Fibroblast of lung (primary cell): ENCODE measurements at regions not wholly inside any gene's neighbourhood (a gene's known extent, or its start where the extent isn't known, plus 50 kb on each side); places are given as distances from the start of the nearest gene placed in this dataset.

Experiments
- DNase-seq, 2 donors: peaks; one replicate each; pipeline versions ENCODE4 v3.0.0 to v3.0.0-alpha.2; 2010; ENCODE audit warnings: low read depth in 2 of 2
- H2AFZ ChIP-seq: 2 replicates; pipeline ENCODE4 v1.5.1; 2012; ENCODE audit warnings: low read length, control low read depth, inconsistent platforms
- H3K27ac ChIP-seq: 2 replicates; pipeline ENCODE4 v1.5.1; 2011; ENCODE audit warnings: low read length, control low read depth; ENCODE audit not compliant: insufficient read depth
- H3K27me3 ChIP-seq: 2 replicates; pipeline ENCODE4 v1.5.1; 2011; ENCODE audit warnings: mild to moderate bottlenecking, low read length; ENCODE audit not compliant: control insufficient read depth, insufficient read depth
- H3K36me3 ChIP-seq: 2 replicates; pipeline ENCODE4 v1.5.1; 2011; ENCODE audit warnings: low read length; ENCODE audit not compliant: control insufficient read depth, insufficient read depth
- H3K4me1 ChIP-seq: 2 replicates; pipeline ENCODE4 v1.5.1; 2011; ENCODE audit warnings: low read length; ENCODE audit not compliant: control insufficient read depth, insufficient read depth; ENCODE audit errors: extremely low read depth
- H3K4me2 ChIP-seq: 2 replicates; pipeline ENCODE4 v1.5.1; 2011; ENCODE audit warnings: low read length, control low read depth; ENCODE audit not compliant: insufficient read depth; ENCODE audit errors: extremely low read depth
- H3K4me3 ChIP-seq, 4 experiments: fragments of 200-600 bp in 1 of 4; sonication (generic) in 1 of 4; replicated peaks in 1 of 4; 2 replicates each; pipeline ENCODE4 v1.5.1; 2011 to 2016; ENCODE audit warnings: low read length in 4 of 4, low read depth in 3 of 4, mild to moderate bottlenecking in 3 of 4, control low read depth in 2 of 4, inconsistent platforms in 1 of 4, mixed read lengths in 1 of 4; ENCODE audit not compliant: insufficient read depth in 1 of 4; ENCODE audit errors: control extremely low read depth in 1 of 4
- H3K79me2 ChIP-seq: 2 replicates; pipeline ENCODE4 v1.5.1; 2012; ENCODE audit warnings: mild to moderate bottlenecking, low read length, inconsistent platforms; ENCODE audit not compliant: control insufficient read depth, insufficient read depth
- H3K9ac ChIP-seq: 2 replicates; pipeline ENCODE4 v1.5.1; 2011; ENCODE audit warnings: mild to moderate bottlenecking, low read length, control low read depth; ENCODE audit not compliant: insufficient read depth
- H3K9me3 ChIP-seq: 2 replicates; pipeline ENCODE4 v1.5.1; 2012; ENCODE audit warnings: low read depth, low read length; ENCODE audit not compliant: control insufficient read depth, insufficient read depth
- H4K20me1 ChIP-seq: 2 replicates; pipeline ENCODE4 v1.5.1; 2011; ENCODE audit warnings: low read length; ENCODE audit not compliant: control insufficient read depth, insufficient read depth; ENCODE audit errors: extremely low read depth
- CTCF ChIP-seq, 2 donors: IDR thresholded peaks in 1 of 2; conservative IDR thresholded peaks in 1 of 2; 1 replicate in 1 of 2; 2 replicates in 1 of 2; pipeline ENCODE4 v1.5.1; 2011 to 2012; ENCODE audit warnings: low read length in 2 of 2, control low read depth in 1 of 2, inconsistent platforms in 1 of 2, low read depth in 1 of 2, mild to moderate bottlenecking in 1 of 2
- EZH2 ChIP-seq: IDR thresholded peaks from 2 replicates; pipeline ENCODE4 v1.5.1; 2012; ENCODE audit warnings: low read length, control low read depth, mild to moderate bottlenecking; ENCODE audit errors: missing control alignments

GRCh38 chr4:112793033-112793432 lies 156.1 kb downstream of the LARP7 start:
- no peaks in the 10 kb centered on the region for H3K36me3 ChIP-seq
- H3K4me1 ChIP-seq = no peaks in the 10 kb centered on the region
- no peak for TF ChIP-seq EZH2
- no peak for TF ChIP-seq CTCF (conservative IDR thresholded peaks at IDR 0.05 in 1 of 2, IDR thresholded peaks at IDR 0.05 in 1 of 2; ENCODE audit: low read depth in 1 of 2, low read length in 2 of 2)

GRCh38 chr4:112800001-112800400 lies 163.1 kb downstream of the LARP7 start:
- no peaks in the 10 kb centered on the region for H4K20me1 ChIP-seq
- no peak for TF ChIP-seq EZH2
- TF ChIP-seq CTCF (conservative IDR thresholded peaks at IDR 0.05 in 1 of 2, IDR thresholded peaks at IDR 0.05 in 1 of 2; ENCODE audit: low read depth in 1 of 2, low read length in 2 of 2) = no peak
- H3K4me3 ChIP-seq = no peak overlapping the region
- H3K36me3 ChIP-seq = no peaks in the 10 kb centered on the region
- H3K9me3 ChIP-seq = no peaks in the 10 kb centered on the region
- no peaks in the 10 kb centered on the region for H3K79me2 ChIP-seq
- no peak for DNase-seq
- no peaks in the 10 kb centered on the region for H3K27me3 ChIP-seq
- H3K4me1 ChIP-seq = no peaks in the 10 kb centered on the region
- H3K9ac ChIP-seq = no peak overlapping the region
- no peak overlapping the region for H2AFZ ChIP-seq
- no peak overlapping the region for H3K4me2 ChIP-seq
- H3K27ac ChIP-seq = no peak overlapping the region

More at GRCh38 chr4:112793033-112793432, 156.1 kb downstream of the LARP7 start:
- Histone ChIP-seq H4K20me1 (no peaks in the 10 kb centered on the region), H2AFZ (no peak overlapping the region), H3K4me2 (no peak overlapping the region), H3K27ac (no peak overlapping the region), H3K4me3 (no peak overlapping the region), H3K9ac (no peak overlapping the region), H3K79me2 (no peaks in the 10 kb centered on the region), H3K9me3 (no peaks in the 10 kb centered on the region), H3K27me3 (no peaks in the 10 kb centered on the region)
- DNase-seq = no peak

GRCh38 chr4:112801341-112801740 lies 164.4 kb downstream of the LARP7 start:
- no peaks in the 10 kb centered on the region for H3K36me3 ChIP-seq
- TF ChIP-seq CTCF (conservative IDR thresholded peaks at IDR 0.05 in 1 of 2, IDR thresholded peaks at IDR 0.05 in 1 of 2; ENCODE audit: low read depth in 1 of 2, low read length in 2 of 2) (no peak), EZH2 (no peak)
- H3K4me2 ChIP-seq = no peak overlapping the region
- no peak overlapping the region for H3K27ac ChIP-seq
- no peaks in the 10 kb centered on the region for H3K27me3 ChIP-seq
- H3K79me2 ChIP-seq = no peaks in the 10 kb centered on the region
- H3K9ac ChIP-seq = no peak overlapping the region
- H3K4me3 ChIP-seq = no peak overlapping the region
- no peaks in the 10 kb centered on the region for H3K4me1 ChIP-seq
- no peaks in the 10 kb centered on the region for H3K9me3 ChIP-seq
- DNase-seq = no peak
- no peaks in the 10 kb centered on the region for H4K20me1 ChIP-seq
- H2AFZ ChIP-seq = no peak overlapping the region
